GM18505 (cell line): ENCODE measurements at regions not wholly inside any gene's neighbourhood (a gene's known extent, or its start where the extent isn't known, plus 50 kb on each side); places are given as distances from the start of the nearest gene placed in this dataset.
"Not testable (repeated sequence)": the region's sequence is repeated elsewhere in the genome, so short reads cannot be mapped to it uniquely, and the experiment has no call there.

ENCODE experiments used
- ATAC-seq: cut with Tn5 transposase; IDR thresholded peaks from one replicate; pipeline ENCODE4 v1.9.1; 2021; ENCODE audit not compliant: unreplicated experiment
- POLR2A ChIP-seq: IDR thresholded peaks from 4 replicates; pipeline ENCODE4 v1.6.1; 2011; ENCODE audit warnings: borderline replicate concordance; ENCODE audit not compliant: insufficient read depth, insufficient read length; ENCODE audit errors: extremely low read depth

DNA sequence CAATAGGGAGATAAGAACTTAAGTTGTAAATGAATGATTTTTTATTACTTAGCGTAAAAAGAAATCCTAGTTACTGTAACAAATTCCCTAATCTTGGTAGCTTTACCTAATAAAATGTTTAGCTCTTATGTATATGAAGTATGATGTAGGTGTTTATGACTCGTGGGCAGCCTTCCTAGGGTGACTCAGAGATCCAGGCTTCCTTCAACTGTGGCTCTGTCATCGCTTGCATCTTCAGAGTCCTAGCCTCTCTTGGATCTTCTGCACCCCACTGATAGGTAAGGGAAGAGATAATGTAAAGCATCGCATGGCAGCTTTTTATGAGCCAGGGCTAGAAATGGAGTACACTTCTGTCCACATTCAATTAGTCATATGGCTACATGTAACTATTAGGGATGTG is 165.6 kb upstream of the GLRA2 start:
- no peak for TF ChIP-seq POLR2A
- ATAC-seq: no peak

DNA sequence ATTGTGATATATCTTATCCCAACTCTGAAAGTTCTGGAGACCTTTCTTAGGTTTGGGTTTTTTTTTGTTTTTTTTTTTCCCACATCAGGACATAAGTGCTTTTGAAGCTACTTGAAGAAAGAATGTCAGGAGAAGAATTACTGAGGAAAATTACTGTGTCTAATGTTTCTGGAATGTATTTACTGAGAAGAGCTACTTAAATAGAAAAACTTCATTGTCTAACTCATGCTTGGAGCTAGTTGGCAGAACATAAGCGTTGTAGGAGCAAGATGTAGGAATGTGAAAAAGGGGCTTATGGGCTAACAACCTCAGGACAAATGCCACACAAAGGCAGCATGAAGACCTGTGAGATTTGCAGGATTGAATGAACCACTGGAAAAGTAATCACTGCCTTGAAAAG is 166.6 kb upstream of the GLRA2 start:
- TF ChIP-seq POLR2A: no peak
- ATAC-seq: no peak

DNA sequence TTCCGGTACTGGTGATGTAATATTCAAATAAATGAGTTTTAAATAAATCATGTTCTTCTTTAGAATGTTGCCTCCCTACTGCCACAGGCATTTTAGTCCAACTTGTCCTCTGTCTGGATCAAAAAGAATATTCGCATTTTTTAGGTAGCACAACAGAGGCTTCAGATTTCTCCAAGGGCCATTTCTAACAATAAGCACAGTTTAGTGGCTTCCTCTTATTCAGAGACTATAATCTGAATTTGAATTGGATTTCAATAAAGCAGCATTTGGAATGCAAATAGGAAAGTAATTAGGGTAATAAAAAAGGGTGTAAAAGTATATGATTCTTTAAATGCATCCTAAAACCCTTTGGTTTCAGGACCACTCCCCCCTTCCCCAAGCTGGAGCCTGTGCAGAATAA is 167.9 kb upstream of the GLRA2 start:
- no peak for TF ChIP-seq POLR2A

DNA sequence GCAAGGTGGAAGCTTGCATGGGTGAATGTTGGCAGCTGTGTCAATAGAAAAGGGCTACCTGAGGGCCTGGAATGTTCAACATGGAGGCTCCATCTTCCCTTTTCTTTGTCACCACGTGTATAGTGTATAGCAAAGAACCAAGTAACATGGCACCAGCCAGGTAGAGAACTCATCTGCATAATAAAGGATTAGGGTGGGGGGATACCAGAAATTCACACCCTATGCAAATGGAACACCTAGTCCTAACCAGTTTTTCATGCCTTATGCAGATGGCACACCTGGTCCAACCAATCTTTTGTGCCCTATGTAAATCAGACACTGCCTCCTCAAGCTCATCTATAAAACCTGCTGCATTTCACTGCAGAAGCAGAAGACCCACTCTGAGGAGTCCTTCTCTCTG is 169.6 kb upstream of the GLRA2 start:
- no peak for ATAC-seq
- no peak for TF ChIP-seq POLR2A

More for the DNA sequence above, 167.9 kb upstream of the GLRA2 start:
- ATAC-seq: no peak

DNA sequence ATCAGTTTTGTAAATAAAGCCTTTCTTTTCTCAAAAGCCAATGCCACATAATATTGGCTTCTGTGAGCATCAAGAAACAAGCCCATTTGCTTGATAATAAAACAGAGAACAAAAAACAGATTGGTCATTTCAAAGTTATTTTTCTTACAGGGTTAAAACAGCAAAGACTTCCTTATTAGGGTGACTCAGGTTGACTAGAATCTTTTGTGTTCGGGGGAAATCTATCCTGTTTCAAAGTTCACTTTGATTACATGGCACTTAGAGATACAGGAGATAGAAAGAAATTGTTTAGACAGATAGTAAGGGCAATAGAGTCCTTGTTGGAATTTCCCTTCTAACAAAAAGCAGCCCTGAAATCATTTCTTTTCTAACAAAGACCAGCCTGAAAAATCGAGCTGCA is 170.0 kb upstream of the GLRA2 start:
- no peak for ATAC-seq
- no peak for TF ChIP-seq POLR2A

DNA sequence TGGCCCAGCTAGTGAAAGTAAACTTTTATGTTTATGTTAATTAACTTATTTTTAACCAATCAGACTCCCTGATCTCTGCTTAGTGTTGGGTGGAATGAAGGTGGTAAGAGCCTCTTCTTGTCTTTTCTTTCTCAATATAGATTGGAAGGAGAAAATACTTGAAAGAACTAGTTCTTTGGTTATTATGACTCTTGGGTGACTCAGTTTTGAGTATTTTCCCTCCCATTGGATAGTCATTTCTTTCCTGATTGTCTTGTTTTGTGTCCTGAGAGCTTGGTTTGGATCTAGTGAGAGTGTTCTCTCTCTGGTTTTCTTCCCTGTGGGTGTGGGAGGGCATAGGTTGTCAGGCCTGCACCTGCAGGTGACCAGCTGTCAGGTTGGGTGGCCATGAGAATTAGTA is 172.0 kb upstream of the GLRA2 start:
- no peak for TF ChIP-seq POLR2A
- no peak for ATAC-seq

DNA sequence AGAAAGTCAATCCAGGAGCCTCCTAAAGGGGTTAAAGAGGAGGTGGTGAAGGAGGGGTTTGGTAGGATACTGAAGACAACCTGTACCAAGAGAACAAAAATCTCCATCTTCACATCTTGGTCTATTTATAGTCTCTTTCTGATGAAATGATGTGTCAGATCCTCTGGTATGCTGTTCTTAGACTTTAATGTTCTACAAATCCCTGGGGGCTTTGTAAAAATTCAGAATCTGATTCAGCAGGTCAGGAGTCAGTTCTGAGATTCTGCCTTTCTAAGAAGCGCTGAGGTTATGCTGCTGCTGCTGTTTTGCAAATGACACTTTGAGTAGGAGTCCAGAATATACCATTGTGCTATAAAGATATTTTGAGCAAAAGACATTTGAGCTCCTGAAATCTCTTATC is 172.9 kb upstream of the GLRA2 start:
- TF ChIP-seq POLR2A: no peak
- ATAC-seq: no peak

DNA sequence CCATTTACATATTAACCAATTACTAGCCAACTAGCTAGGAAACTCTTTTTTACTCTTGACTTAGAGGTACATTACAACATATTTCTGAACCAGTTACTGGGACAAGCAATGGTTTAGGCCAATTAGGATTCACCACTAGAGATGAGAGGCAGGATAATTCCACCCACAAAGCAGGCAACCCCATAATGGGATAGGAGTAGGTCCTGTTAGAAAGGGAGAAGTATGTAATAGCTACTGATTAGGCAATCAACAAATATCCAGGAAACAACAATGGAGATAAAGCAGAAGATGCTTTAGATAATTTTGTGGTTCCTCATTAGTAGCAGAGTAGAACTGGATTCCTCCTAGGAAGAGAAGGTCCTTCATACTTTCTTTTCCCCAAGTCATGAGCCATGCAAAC is 173.8 kb upstream of the GLRA2 start:
- TF ChIP-seq POLR2A: no peak
- no peak for ATAC-seq

DNA sequence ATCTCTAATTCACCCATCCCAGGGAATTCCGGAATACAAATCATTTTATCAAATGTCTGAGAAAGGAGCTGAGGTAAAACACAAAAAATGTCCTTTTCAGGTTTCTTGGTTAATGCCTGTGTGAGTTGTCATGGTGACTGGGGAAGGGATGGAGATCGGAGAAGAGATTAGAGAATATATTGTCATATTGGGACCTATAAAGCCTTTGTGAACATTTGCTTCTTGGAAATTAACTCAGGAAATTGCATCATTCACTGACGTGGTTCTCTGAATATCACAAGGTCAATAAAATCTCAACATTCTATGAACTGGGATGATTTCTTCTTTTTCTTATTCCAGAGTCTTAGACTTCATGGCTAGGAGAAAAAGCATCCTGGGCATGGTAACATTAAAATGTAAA is 174.8 kb upstream of the GLRA2 start:
- TF ChIP-seq POLR2A: no peak
- no peak for ATAC-seq

DNA sequence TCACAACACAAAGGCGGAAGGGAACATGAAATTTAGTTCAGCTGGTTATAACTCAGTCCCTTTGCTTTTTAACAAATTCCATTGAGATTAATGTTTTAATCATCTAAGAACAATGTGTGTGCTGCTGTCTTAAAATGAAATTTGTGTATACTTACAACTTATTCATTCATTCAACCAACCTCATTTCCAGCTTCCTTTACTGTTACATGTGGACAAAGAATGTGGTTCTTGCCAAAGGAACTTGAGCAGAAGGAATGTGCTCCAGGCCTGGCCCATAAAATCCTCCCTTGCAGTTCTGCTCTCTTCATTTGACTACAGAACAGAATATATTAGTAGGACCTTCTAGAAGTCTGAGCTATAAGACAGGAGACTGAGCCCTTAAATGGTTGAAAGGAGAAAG is 176.8 kb upstream of the GLRA2 start:
- no peak for TF ChIP-seq POLR2A
- ATAC-seq: no peak

DNA sequence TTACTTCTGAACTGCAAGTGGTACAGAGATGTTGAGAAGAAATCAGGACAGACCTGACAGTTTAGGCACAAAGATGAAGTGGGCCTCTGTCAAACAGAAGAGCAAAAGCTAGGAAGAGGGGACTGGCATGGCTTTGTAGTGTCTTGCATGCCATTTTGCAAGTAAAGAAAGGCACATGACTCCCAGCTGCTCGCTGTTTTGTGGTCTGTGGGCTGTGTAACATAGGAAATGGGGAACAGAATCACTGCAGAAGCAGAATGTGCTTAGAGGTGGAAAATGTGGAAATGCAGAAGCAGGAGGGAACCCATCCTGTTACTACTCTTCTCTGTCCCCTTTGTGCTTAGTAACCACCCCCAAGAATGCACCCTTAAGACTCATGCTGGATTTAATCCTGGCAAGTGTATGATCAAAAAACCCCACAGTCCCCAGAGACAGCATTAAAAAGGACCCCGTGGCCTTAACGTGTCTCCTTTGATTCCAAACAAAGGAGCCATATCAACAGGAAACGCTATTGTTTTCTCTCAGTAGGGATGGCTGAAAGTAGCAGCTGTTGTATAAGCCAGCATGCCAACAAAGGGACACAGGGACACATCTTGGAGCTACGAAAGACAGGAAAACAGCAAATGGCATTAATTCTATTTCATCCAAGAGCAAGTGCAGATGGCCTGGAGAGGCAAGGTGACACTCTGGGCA is 177.6 kb upstream of the GLRA2 start:
- ATAC-seq: no peak
- TF ChIP-seq POLR2A: no peak

DNA sequence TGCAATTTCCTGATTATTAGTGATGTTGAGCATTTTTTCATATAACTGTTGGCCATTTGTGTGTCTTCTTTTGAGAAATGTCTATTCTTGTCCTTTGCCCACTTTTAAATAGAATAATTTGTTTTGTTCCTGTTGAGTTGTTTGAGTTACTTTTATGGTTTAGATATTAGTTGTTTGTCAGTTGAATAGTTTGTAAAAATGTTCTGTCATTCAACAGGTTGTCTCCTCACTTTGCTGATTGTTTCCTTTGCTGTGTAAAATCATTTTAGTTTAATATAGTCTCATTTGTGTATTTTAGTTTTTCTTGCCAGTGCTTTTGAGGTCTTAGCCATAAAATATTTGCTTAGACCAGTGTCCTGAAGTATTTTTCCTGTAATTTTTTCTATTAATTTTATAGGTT is 181.8 kb upstream of the GLRA2 start:
- ATAC-seq: no peak
- TF ChIP-seq POLR2A: no peak

DNA sequence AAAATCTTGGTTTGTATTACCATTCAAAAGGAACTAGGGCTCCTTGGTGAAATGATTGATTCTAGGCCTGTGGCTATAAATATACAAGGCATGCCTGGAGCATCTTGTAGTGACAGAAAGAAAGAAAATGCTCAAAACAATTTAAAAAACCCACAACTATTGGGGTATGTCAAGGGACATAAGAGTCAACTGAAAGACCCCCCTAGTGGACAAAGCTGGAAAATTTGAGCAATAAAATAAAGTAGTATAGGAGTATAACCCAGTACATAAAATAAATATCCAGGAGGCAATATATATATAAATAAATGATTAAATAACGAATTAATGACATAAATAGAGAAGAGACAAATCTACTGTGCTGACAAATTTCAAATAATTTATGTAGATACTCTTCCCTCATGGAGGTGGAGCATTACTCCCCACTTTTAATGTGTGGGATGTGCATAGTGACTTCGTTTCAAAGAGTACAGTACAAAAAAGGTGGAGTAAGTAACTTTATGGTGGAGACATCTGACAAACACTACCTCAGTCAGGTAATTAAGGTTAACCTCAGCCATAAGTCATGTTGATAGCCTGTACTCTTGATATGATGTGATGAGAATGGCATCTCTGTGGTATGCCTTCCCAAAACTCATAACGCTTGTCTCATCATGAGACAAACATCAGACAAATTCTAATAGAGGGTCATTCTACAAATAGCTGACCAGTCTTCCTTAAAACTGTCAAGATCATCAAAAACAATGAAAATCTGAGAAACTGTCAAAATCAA is 185.0 kb upstream of the GLRA2 start:
- no peak for ATAC-seq
- TF ChIP-seq POLR2A: no peak

DNA sequence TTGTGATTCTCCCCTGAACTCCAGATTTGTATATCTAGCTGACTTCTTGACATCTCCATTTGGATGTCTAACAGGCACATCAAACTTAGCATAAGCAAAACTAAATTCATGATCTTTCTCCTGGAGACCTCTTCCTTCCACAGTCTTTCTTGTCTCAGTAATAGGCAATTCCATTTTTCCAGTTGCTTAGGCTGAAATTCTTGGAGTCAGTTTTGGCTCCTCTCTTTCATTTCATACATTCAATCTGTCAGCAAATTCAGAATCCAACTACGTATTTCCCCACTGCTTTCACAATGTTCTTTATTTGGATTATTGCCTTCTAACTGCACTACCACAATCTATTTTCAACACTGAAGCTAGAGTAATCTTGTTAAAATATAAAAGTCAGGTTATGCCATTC is 219.9 kb upstream of the GLRA2 start:
- no peak for ATAC-seq

DNA sequence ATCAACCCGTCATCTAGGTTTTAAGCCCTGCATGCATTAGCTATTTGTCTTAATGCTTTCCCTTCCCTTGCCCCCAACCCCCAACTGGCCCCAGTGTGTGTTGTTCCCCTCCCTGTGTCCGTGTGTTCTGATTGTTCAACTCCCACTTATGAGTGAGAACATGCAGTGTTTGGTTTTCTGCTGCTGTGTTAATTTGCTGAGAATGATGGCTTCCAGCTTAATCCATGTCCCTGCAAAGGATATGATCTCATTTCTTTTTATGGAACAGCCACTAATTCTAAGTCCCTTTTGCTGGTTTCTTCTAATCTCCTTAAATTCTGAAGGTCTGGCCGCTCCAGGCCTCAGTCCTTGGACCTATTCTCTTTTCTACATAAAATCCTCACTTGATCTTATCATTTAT is 220.4 kb upstream of the GLRA2 start:
- ATAC-seq: not testable (repeated sequence)

More for the DNA sequence above, 219.9 kb upstream of the GLRA2 start:
- TF ChIP-seq POLR2A: no peak

DNA sequence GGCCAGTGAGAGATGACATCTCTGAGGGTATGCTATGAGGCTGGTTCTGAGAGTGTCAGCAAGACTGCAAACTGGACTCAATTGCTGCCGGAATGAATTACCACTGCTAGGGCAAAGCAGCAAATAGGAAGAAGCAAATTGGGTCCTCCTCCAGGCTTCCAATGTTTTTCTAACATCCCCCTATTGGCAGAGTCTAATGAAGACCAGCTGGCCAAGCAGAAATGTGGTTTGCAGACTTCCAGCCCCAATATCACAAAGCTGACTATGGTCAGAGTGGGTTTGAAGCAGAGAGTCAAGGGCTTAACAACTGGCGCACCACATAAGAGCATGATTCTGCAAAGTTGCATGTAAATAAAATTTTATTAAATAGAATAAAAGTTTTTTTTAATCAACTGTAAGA is 225.4 kb upstream of the GLRA2 start:
- no peak for TF ChIP-seq POLR2A
- no peak for ATAC-seq

DNA sequence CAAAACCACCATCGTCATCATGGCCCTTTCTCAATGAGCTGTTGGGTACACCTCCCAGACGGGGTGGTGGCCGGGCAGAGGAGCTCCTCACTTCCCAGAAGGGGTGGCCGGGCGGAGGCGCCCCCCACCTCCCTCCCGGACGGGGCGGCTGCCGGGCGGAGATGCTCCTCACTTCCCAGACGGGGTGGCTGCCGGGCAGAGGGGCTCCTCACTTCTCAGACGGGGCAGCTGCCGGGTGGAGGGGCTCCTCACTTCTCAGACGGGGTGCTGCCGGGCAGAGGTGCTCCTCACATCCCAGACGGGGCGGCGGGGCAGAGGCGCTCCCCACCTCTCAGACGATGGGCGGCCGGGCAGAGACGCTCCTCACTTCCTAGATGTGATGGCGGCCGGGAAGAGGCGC is 226.8 kb upstream of the GLRA2 start:
- ATAC-seq: not testable (repeated sequence)
